Osteocyte (in vitro differentiated cells): ENCODE measurements at regions not wholly inside any gene's neighbourhood (a gene's known extent, or its start where the extent isn't known, plus 50 kb on each side); places are given as distances from the start of the nearest gene placed in this dataset.

Experiments used
- DNase-seq: peaks from one replicate; pipeline ENCODE4 v3.0.0; 2021; ENCODE audit warnings: mixed read lengths; ENCODE audit not compliant: unreplicated experiment; ENCODE audit errors: extremely low spot score
- H3K27ac Mint-ChIP-seq: one replicate; pipeline ENCODE4 v1.8.0; 2021; ENCODE audit warnings: mild to moderate bottlenecking, mixed read lengths; ENCODE audit not compliant: unreplicated experiment
- H3K27me3 Mint-ChIP-seq: one replicate; pipeline ENCODE4 v1.8.0; 2021; ENCODE audit warnings: mixed read lengths; ENCODE audit not compliant: unreplicated experiment
- H3K36me3 Mint-ChIP-seq: one replicate; pipeline ENCODE4 v1.8.0; 2021; ENCODE audit warnings: mixed read lengths; ENCODE audit not compliant: unreplicated experiment
- H3K4me1 Mint-ChIP-seq: one replicate; pipeline ENCODE4 v1.8.0; 2021; ENCODE audit warnings: mixed read lengths; ENCODE audit not compliant: unreplicated experiment
- H3K4me3 Mint-ChIP-seq: one replicate; pipeline ENCODE4 v1.8.0; 2021; ENCODE audit warnings: mild to moderate bottlenecking, moderate library complexity, mixed read lengths; ENCODE audit not compliant: unreplicated experiment
- H3K9me3 Mint-ChIP-seq: one replicate; pipeline ENCODE4 v1.8.0; 2021; ENCODE audit warnings: mixed read lengths; ENCODE audit not compliant: unreplicated experiment
- TF ChIP-seq, protein P1 (sequence below): fragments of 200-600 bp; sonication (generic); IDR thresholded peaks from 2 replicates; pipeline ENCODE4 v1.5.0; 2021; ENCODE audit warnings: antibody characterized with exemption, mild to moderate bottlenecking, moderate library complexity

DNA sequence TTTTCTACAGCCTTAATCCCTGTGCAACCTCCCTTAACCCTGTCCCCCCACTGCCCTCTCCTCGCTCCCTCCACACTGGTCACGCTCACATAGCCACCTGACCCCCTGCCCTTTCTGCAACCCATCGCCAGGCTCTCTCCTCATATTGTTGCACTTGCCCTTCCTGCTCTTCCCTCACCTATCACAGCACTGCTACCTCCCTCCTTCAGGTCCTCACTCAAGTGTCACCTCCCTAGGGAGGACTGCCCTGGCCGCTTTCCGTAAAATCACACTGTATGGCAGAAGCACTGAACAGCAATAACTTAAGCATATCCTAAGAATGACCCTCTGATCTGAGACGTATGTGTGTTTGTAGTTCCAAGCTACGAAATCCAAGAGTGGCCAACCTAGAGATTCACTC lies 406.0 kb downstream of the SIPA1L2 start:
- Mint-ChIP-seq H3K4me3 (no peak overlapping the region), H3K4me1 (peaks cover 12% of the 10 kb centered on the region), H3K36me3 (no peaks in the 10 kb centered on the region), H3K9me3 (no peaks in the 10 kb centered on the region), H3K27ac (no peak overlapping the region), H3K27me3 (no peaks in the 10 kb centered on the region)
- TF ChIP-seq, protein P1, sequence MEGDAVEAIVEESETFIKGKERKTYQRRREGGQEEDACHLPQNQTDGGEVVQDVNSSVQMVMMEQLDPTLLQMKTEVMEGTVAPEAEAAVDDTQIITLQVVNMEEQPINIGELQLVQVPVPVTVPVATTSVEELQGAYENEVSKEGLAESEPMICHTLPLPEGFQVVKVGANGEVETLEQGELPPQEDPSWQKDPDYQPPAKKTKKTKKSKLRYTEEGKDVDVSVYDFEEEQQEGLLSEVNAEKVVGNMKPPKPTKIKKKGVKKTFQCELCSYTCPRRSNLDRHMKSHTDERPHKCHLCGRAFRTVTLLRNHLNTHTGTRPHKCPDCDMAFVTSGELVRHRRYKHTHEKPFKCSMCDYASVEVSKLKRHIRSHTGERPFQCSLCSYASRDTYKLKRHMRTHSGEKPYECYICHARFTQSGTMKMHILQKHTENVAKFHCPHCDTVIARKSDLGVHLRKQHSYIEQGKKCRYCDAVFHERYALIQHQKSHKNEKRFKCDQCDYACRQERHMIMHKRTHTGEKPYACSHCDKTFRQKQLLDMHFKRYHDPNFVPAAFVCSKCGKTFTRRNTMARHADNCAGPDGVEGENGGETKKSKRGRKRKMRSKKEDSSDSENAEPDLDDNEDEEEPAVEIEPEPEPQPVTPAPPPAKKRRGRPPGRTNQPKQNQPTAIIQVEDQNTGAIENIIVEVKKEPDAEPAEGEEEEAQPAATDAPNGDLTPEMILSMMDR, result no peak
- no peak for DNase-seq

DNA sequence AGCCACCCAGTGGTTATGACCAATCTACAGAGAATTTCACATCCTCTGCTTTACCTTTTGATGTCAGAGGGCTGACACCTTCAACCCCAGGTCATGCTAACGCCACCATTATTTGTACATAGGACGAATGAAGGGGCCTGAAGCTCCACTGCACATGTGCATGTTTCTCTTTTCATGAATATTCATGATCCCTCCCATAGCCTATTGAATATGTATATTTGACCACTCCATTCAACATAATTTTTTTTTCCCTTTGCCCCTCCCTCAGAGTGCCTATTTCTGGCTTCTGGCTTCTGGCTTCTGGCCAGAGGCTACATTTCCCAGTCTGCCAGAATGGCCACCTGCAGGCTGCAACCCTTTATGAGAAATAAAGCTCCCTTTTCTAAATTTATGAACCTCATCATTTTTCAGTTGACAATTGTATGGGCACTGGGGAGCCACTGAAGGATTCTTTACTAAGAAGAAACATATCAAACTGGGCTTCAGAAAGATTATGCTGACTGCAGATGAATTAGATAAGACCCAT lies 406.7 kb downstream of the SIPA1L2 start:
- Mint-ChIP-seq H3K27ac (no peak overlapping the region), H3K4me1 (peaks cover 12% of the 10 kb centered on the region), H3K27me3 (no peaks in the 10 kb centered on the region), H3K4me3 (no peak overlapping the region), H3K36me3 (no peaks in the 10 kb centered on the region), H3K9me3 (no peaks in the 10 kb centered on the region)
- no peak for DNase-seq
- TF ChIP-seq, protein P1, result no peak

DNA sequence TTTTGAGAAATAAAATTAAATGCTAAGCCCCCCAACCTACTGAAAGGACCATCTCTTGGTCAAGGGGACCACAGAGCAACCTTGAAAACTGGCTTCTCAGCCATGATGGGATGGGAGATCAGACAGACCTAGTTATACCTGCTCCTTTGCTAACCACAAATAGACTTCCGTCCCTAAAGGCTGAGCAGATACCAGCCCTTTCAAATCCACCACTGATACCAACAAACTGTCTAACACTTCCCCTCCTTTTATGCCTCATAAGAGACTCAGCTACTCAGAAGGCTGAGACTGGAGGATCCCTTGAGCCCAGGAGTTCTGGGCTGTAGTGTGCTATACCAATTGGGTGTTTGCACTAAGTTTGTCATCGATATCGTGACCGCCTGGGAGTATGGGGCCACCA lies 407.3 kb downstream of the SIPA1L2 start:
- no peak overlapping the region for H3K27ac Mint-ChIP-seq
- peaks cover 12% of the 10 kb centered on the region for H3K4me1 Mint-ChIP-seq
- no peaks in the 10 kb centered on the region for H3K27me3 Mint-ChIP-seq
- H3K36me3 Mint-ChIP-seq, result no peaks in the 10 kb centered on the region
- no peaks in the 10 kb centered on the region for H3K9me3 Mint-ChIP-seq
- no peak for DNase-seq
- no peak overlapping the region for H3K4me3 Mint-ChIP-seq
- TF ChIP-seq, protein P1, result no peak

DNA sequence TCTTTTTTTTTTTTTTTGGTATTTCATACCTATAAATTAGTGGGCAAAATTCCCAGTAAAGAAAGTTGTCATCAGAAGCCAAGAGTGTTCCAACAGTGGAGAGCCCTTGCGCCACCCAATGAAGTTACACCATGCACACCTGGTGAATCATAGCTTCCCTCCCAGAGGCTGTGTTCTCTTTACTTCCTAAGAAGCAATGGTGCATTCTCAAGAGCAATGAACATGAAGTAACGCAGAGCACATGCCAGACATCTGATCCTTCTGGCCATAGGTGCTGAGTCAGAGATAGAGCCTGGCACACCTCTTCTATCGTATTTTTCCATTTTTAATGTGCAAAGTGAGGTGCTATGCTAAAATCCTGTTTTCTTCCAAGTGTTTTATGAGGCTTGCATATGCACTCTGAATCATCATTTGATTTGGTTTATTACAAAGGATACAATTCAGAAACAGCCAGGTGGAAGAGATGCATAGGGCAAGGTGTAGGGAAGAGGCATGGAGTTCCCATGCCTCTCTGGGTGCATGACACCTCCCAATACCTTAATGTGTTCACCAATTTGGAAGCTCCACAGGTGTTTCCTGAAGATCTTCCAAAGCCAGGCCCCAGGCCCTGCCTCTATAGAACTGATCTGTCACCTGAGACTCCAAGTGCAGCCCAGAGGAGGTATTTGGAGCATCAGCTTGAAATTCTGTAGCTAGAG lies 408.0 kb downstream of the SIPA1L2 start:
- DNase-seq, result no peak
- TF ChIP-seq, protein P1, result no peak
- Mint-ChIP-seq H3K27ac (no peak overlapping the region), H3K36me3 (no peaks in the 10 kb centered on the region), H3K4me1 (peaks cover 9% of the 10 kb centered on the region), H3K27me3 (no peaks in the 10 kb centered on the region), H3K4me3 (no peak overlapping the region), H3K9me3 (no peaks in the 10 kb centered on the region)

DNA sequence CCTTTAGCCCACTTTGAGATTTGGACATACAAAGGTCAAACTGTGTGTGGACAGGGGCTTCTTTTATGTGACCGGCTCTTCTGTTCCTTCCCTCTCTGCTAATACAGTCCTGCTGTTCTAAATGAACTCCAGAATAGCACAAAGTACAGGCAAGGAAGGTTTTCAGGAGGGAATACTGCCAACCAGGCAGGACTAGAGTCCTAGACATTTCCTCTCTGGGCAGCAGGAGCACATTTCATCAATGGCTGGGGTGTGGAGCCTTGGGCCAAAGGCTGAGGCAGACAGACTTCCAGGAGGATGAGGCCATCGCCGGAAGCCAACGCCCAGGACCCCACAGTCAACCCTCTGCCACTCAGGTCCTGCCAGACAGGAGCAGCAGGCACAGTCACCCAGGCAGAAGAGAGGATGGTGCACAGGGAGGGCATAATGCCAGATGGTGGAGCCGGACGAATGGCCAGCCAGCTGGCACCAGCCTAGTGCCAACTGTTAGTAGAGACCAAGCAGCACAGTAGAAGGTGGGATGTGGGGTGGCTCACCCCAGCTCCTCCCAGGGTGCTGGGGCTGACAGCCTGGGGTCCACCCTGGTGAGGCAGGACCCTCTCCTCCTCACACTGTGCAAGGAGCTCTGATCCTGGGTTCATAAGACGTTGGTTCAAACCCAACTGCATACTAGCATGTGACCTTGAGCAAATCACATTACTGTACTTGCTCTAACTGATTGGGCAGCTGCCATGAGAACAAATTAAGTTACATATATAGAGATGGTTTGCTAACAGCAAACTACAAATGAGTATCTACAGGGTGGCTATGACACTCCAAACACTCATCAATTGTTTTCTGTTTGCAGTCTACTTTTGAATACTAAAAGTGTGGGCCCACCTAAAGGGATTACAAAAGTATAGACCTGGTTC lies 410.7 kb downstream of the SIPA1L2 start:
- Mint-ChIP-seq H3K27me3 (no peaks in the 10 kb centered on the region), H3K9me3 (no peaks in the 10 kb centered on the region), H3K36me3 (no peaks in the 10 kb centered on the region), H3K4me1 (no peaks in the 10 kb centered on the region), H3K27ac (no peak overlapping the region), H3K4me3 (no peak overlapping the region)
- TF ChIP-seq, protein P1, result no peak
- DNase-seq, result no peak
